ENCODE measurements at regions not wholly inside any gene's neighbourhood (a gene's known extent, or its start where the extent isn't known, plus 50 kb on each side); places are given as distances from the start of the nearest gene placed in this dataset.
"Not testable (repeated sequence)": the region's sequence is repeated elsewhere in the genome, so short reads cannot be mapped to it uniquely, and the experiment has no call there.

DNA sequence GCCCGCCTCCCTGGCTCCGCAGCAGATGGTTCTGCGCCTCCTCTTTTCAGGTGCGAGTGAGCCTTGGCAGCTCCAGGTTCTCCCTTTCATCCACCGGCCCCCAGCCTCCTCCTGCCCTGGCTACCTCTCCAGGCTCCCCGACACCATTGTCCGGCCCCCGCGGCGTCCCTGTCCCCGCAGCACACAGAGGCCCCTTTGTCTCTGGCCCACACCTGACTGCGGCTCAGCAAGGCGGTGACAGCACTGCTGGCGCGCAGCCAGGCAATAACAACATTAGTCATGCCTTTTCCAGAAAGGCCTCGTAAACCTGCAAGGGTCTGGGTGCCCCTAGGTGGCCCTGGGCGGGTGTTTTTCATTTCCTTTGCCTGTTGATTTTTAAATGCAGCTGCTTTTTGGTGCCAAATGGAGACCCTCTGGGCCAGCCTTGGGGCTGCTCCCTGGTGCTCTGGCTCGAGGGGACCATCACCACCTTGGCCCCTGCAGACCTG is 73.2 kb upstream of the MEDAG start:
- TF ChIP-seq CTCF (IDR thresholded peaks at IDR 0.05; ENCODE audit: insufficient read depth, low read depth, low read length), result no peak
- no peak overlapping the region for H3K4me3 ChIP-seq (ENCODE audit: low read depth, low read length)
- DNase-seq (ENCODE audit: low read depth), result peak; percentile 71

- DNase-seq (ENCODE audit: low read depth), result peak; percentile 92
- TF ChIP-seq CTCF (IDR thresholded peaks at IDR 0.05; ENCODE audit: insufficient read depth, low read depth, low read length), result no peak
- no peak overlapping the region for H3K4me3 ChIP-seq (ENCODE audit: low read depth, low read length)
These were observed 70.6 kb upstream of the MEDAG start for GRCh38 chr13:30835442-30835841.

DNA sequence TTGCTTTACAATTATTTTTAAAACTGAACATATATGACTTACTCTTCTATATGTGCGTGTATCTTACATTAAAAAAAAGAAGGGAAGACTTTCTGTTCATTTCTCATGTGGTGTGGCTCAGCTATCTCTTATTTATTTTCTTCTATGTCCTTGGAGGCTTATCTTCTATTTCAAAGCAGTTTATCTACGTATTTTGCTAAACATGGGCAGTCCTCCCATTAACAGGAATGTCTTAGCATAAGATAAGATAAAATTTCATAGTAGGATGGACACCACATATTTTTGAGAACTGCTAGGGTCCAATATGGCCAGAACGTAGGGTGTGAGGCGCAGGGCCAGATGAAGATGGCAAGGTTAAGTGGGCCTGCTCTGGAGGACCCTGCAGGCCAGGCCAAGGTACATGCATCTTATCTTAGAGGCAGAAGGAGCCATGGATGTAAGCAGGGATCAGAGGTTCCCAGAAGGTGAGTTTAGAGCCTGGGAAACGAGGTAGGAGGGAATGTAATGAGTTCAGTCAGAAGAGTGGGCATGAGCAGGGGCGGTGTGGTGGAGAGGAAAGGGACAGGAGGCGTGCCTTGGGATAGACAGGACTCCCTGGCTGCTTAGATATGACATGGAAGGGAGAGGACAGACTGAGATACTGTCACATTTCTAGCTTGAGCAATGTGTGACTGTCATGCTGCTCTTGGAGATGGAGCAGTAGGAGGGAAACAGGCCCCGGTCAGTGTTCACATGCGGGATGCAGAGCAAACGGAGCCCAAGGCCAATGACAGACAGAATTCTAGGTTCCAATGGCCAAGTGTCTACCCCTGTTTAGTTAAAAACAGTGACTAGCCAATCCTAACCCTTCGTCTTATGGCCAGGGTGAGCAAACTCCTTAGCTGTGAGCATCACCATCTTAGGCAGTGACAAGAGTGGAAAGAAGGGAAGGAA is 68.6 kb upstream of the MEDAG start:
- no peak overlapping the region for H3K4me3 ChIP-seq (ENCODE audit: low read depth, low read length)
- no peak for TF ChIP-seq CTCF (IDR thresholded peaks at IDR 0.05; ENCODE audit: insufficient read depth, low read depth, low read length)
- DNase-seq (ENCODE audit: low read depth), result peak; percentile 74

DNA sequence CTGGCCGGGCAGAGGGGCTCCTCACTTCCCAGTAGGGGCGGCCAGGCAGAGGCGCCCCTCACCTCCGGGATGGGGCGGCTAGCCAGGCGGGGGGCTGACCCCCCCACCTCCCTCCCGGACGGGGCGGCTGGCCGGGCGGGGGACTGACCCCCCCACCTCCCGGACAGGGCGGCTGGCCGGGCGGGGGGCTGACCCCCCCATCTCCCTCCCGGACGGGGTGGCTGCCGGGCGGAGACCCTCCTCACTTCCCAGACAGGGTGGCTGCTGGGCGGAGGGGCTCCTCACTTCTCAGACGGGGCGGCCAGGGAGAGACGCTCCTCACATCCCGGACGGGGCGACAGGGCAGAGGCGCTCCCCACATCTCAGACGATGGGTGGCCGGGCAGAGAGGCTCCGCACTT is 66.4 kb upstream of the MEDAG start:
- not testable (repeated sequence) for H3K4me3 ChIP-seq (ENCODE audit: low read depth, low read length)

GRCh38 chr13:30840515-30840914 is 65.6 kb upstream of the MEDAG start:
- no peak for DNase-seq (ENCODE audit: low read depth)
- TF ChIP-seq CTCF (IDR thresholded peaks at IDR 0.05; ENCODE audit: insufficient read depth, low read depth, low read length), result no peak
- H3K4me3 ChIP-seq (ENCODE audit: low read depth, low read length), result no peak overlapping the region

More for the DNA sequence above, 66.4 kb upstream of the MEDAG start:
- not testable (repeated sequence) for DNase-seq (ENCODE audit: low read depth)

DNA sequence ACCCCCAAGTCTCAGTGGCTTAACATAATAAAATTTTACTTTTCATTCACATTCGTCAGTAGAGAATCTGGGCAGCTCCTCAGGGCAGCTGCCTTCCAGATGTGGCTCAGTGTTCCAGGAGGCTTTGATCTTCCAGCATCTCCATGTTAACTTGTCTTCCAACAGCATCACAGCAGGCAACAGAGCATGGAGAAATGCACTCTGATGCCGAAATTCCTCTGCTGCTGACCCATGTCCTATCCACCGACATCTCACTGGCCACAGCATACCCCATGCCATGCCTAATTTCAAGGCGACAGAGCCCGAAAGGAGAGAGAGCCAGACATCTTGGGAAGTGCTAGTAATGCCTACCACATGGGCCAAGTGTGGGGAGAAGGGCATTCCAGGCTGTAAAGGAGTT is 64.9 kb upstream of the MEDAG start:
- DNase-seq (ENCODE audit: low read depth), result peak; percentile 71
- H3K4me3 ChIP-seq (ENCODE audit: low read depth, low read length), result no peak overlapping the region

More for the DNA sequence above, 64.9 kb upstream of the MEDAG start:
- TF ChIP-seq CTCF (IDR thresholded peaks at IDR 0.05; ENCODE audit: insufficient read depth, low read depth, low read length), result no peak

Measured in fibroblast of villous mesenchyme (primary cell).